ENCODE measurements at regions not wholly inside any gene's neighbourhood (a gene's known extent, or its start where the extent isn't known, plus 50 kb on each side); places are given as distances from the start of the nearest gene placed in this dataset.

DNA sequence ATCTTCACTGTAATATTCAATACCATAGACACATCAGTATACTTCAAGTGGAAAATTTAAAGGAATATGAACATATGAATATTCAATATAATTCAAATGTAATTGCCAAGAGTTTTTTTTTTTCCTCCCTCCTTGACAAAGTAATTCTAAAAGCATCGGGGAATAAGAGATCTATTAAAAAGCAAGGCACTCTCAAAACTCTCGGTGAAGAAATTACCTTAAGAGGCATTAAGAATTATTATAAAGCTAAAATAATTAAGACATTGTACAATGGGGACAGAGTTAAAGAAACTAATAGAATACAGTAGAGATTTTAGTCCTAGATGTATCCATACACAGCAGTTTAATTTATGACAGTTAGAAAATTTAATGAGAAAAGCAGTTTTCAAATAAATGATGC, 390.0 kb upstream of the SLC8A1 start:
- H3K36me3 ChIP-seq, result no peaks in the 10 kb centered on the region
- WGBS, 3 donors, result 93 to 97% (median 95%) methylated on average over 2 of the region's 2 CpGs
- no peak for DNase-seq
- TF ChIP-seq POLR2A (IDR thresholded peaks at IDR 0.05), result no peak
- TF ChIP-seq EP300 (IDR thresholded peaks at IDR 0.05), result no peak
- TF ChIP-seq, protein P1, sequence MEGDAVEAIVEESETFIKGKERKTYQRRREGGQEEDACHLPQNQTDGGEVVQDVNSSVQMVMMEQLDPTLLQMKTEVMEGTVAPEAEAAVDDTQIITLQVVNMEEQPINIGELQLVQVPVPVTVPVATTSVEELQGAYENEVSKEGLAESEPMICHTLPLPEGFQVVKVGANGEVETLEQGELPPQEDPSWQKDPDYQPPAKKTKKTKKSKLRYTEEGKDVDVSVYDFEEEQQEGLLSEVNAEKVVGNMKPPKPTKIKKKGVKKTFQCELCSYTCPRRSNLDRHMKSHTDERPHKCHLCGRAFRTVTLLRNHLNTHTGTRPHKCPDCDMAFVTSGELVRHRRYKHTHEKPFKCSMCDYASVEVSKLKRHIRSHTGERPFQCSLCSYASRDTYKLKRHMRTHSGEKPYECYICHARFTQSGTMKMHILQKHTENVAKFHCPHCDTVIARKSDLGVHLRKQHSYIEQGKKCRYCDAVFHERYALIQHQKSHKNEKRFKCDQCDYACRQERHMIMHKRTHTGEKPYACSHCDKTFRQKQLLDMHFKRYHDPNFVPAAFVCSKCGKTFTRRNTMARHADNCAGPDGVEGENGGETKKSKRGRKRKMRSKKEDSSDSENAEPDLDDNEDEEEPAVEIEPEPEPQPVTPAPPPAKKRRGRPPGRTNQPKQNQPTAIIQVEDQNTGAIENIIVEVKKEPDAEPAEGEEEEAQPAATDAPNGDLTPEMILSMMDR (IDR thresholded peaks at IDR 0.05), result no peak
- no peaks in the 10 kb centered on the region for H3K9me3 ChIP-seq
- H3K27me3 ChIP-seq, result no peaks in the 10 kb centered on the region
- no peak overlapping the region for H3K27ac ChIP-seq
- H3K4me1 ChIP-seq (ENCODE audit: insufficient read depth), result no peaks in the 10 kb centered on the region
- no peak overlapping the region for H3K4me3 ChIP-seq
- intact Hi-C loops (cut with DNase I), result no loop called here

DNA sequence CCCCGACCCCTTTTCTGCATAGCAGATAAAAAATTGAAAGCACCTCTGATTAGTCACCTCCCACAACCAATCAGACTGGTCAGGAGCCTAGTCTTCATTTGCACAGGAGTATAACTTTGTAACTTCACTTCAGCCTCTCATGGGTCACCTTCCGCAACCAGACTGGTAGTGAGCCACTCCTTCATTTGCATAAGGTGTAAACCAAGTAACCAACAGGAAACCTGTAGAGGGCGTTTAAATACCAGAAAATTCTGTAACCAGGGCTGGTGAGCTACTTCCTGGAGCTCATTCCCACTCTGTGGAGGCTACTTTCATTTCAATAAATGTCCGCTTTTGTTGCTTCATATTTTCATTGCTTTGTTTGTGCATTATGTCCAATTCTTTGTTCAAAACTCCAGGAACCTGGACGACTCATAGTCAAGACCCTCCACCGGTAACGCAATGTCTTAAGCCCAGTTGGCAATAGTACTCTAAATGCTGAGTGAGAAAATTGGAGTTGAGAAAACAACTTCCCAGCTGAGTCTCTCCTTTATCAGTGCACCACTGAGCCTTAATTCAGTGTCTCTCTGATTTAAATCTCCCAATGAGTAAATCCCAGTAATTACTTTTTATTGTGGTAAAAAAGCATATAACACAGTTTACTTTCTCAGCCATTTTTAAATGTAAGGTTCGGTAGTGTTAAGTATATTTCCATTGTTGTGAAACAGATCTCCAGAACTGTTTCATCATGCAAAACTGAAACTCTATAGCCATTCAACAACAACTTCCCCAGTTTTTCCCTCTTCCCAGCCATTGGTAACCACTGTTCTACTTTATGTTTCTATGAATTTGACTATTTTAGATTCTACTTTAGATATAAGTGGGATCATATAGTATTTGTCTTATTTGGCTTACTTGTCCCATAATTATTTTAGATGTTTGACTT, 392.7 kb upstream of the SLC8A1 start:
- Histone ChIP-seq H3K4me1 (ENCODE audit: insufficient read depth) (no peaks in the 10 kb centered on the region), H3K4me3 (no peak overlapping the region), H3K36me3 (no peaks in the 10 kb centered on the region), H3K9me3 (no peaks in the 10 kb centered on the region), H3K27ac (no peak overlapping the region), H3K27me3 (no peaks in the 10 kb centered on the region)
- TF ChIP-seq, protein P1 (IDR thresholded peaks at IDR 0.05), result no peak
- 85 to 90% (median 90%) methylated on average over 8 of the region's 8 CpGs for WGBS, 3 donors
- intact Hi-C loops (cut with DNase I), result no loop called here
- no peak for DNase-seq

DNA sequence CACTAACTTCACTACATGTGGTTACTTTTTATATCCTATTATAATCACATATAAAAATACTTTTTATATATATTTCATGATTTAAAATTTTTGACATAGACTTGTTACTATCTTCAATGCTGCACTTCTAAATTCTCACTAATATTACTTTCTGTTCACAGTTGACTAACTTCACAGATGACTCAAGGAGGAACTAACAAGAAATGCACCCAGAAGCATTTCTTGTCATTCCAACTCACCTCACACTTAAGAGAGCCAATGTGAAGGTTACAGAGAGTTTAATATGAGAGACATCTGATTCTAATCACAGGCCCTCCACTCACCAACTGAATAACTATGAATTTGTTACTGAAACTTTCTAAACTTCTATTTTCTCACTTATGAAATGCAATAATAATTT, 399.8 kb upstream of the SLC8A1 start:
- no peak for DNase-seq
- intact Hi-C loops (cut with DNase I), result no loop called here
- Histone ChIP-seq H3K27ac (no peak overlapping the region), H3K36me3 (no peaks in the 10 kb centered on the region), H3K4me1 (ENCODE audit: insufficient read depth) (no peaks in the 10 kb centered on the region), H3K4me3 (no peak overlapping the region), H3K27me3 (no peaks in the 10 kb centered on the region), H3K9me3 (no peaks in the 10 kb centered on the region)
- TF ChIP-seq EP300 (IDR thresholded peaks at IDR 0.05) (no peak), POLR2A (IDR thresholded peaks at IDR 0.05) (no peak)
- TF ChIP-seq, protein P1 (IDR thresholded peaks at IDR 0.05), result no peak

DNA sequence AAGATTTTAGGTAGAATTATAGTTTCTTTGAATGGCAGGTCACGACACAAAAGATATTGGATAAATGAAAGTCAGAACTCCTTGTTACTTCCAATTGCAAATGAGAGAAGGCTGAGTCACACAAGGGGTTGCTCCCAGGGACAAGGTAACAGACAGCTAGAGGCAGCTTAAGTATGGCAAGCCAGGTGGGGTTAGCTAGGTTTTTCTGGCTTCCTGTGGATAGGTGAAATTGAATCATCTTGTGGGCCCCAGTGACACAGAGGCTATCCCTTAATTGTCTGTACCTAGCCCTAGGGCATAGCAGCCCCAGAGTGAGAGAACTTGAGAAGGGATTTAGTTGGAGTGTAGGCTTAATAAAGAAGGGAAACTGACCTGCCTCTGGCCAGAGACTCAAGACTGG, 407.7 kb upstream of the SLC8A1 start:
- DNase-seq, result no peak
- intact Hi-C loops (cut with DNase I), result no loop called here
- Histone ChIP-seq H3K27me3 (no peaks in the 10 kb centered on the region), H3K4me1 (ENCODE audit: insufficient read depth) (no peaks in the 10 kb centered on the region), H3K27ac (no peak overlapping the region), H3K4me3 (no peak overlapping the region), H3K36me3 (no peaks in the 10 kb centered on the region), H3K9me3 (no peaks in the 10 kb centered on the region)
- 91 to 98% (median 93%) methylated on average over 1 of the region's 1 CpG for WGBS, 3 donors
- TF ChIP-seq, protein P1 (IDR thresholded peaks at IDR 0.05), result no peak
